Activated CD4-positive, alpha-beta T cell treated with anti-CD3 and anti-CD28 coated beads, Interleukin-2, amount 50 U/mL, for 16 hours (primary cell): ENCODE measurements at regions not wholly inside any gene's neighbourhood (a gene's known extent, or its start where the extent isn't known, plus 50 kb on each side); places are given as distances from the start of the nearest gene placed in this dataset.
"Not testable (repeated sequence)": the region's sequence is repeated elsewhere in the genome, so short reads cannot be mapped to it uniquely, and the experiment has no call there.

ENCODE experiments used
- DNase-seq: peaks from one replicate; pipeline ENCODE4 v3.0.0-alpha.2; 2020

- DNase-seq: no peak
These were observed 56.1 kb downstream of the CAPZA3 start for GRCh38 chr12:18794000-18794399.

DNA sequence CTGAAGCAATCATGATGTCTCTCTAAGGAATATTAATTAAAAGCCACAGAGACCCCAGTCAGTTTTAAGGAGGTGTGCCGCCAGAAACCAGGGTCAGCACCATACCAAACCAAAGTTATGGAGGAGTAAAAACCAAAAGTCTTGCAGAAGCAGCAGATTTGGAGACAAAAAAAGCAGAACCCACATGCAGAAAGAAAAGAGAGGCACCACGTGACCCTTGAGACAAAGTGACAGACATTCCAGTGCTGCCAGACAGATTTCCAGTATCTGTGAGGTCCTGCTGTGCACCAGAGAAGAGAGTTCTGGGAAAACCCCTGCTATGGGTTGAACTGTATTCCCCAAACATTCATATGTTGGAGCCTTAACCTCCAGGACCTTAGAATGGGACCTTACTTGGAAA lies 59.7 kb downstream of the CAPZA3 start:
- DNase-seq: no peak

DNA sequence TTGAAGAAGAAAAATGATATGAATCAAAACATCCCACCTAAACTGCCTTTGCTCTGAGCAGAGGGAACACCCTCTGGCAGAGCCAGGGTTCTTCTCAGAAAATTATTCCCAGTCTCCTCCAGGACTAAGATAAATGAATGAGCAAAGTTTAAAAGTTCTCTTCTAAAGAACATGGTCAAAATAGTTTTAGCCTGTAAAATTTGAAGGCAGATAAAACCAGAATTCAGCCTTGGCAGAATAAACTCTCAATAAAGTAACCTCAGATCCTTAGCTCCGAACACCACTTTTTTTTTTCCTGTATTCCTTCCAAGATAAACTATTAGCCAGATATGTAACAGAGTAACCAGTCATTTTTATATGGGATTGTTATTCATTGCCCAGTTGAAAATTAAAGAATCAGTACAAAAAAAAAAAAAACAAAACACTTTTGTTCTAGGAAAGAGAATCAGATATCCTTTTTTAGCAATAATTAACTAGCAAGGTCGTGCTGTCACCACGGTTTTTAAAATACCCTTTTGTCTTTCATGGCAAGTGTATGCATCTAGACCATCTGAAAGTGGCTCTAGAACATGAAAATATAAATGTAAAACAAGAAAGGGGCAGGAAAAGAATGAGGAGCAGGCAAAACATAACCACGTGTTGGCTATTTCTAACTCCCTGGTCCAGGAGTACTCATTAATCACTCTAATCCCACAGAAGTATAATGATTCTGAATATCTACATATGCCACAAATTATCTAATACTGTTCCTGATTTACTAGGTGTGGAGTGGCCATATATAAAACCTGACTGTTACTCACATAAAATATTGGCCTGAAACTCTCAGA lies 60.8 kb downstream of the CAPZA3 start:
- DNase-seq: no peak

GRCh38 chr12:18799561-18799960 lies 61.6 kb downstream of the CAPZA3 start:
- no peak for DNase-seq

DNA sequence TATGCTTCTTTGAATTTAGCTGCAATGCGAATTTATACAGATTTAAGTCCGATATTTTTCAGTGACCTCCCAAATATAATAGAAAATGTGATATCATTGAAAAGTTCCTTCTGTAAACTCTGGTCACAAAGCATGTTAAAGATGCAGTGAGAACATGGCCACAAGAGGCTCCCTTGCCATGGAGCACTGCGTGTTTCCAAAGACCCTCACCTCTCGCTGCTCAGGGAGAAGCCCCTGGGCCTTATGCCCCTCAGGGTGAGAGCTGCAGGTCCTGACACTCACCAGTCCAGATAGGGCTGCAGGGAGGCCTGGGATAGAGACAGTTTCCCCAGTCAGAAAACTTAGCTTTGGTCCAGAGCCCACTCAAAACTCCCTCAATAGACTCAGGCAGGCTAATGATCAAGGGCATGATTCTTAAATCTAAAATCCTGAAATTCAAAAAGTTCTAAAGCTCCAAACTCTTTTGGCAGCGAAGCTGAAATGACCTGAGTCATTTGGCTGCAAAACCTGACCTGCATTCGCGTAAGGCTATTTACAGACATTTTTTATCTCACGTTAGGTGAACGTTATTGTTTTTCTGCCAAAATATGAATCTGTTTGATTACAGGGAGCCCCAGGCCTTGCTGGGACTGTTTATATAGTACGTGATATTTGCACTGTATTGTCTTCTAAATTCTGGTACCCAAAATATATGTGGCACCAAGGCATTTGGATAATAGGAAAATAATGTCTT lies 67.8 kb downstream of the CAPZA3 start:
- DNase-seq: no peak

GRCh38 chr12:18807714-18808113 lies 69.8 kb downstream of the CAPZA3 start:
- DNase-seq: no peak

DNA sequence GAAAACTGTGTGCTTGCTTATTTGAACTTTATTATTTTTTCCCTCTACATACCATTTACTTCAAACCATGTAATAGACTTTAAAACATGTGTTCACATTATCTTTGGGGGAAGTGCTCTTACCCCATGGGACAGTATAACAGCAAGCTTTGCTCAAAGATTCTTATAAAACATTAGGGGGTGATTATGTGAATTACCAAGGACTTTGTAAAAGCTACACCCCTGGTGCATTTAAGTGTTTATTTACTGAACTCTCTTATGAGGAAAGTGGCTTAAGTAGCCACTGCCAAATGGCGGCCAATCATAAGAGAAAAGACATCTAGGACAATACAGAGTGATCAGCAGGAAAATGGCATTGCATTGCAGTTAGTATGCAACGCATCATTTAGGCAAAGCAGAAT lies 70.3 kb downstream of the CAPZA3 start:
- no peak for DNase-seq

- DNase-seq: no peak
These were observed 72.8 kb downstream of the CAPZA3 start for GRCh38 chr12:18810537-18811253.

DNA sequence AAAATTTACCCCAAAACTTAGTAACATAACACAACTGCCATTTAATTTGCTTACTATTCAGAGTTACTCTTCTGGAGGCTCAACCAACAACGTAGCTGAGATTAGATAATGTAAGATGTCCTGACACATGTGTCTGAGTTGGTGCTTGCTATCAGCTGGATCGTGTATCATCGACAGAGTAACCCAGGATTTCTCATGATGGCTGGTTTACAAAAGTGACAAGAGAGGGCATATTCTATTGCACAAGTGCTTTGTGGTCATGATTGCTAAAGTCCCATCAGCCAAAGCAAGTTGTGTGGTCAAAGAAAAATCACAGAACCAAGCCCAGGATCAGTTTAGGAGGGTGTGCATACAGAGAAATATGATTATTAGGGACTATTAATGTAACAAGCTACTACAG lies 73.4 kb downstream of the CAPZA3 start:
- DNase-seq: no peak

GRCh38 chr12:18813753-18814152 lies 75.8 kb downstream of the CAPZA3 start:
- no peak for DNase-seq

DNA sequence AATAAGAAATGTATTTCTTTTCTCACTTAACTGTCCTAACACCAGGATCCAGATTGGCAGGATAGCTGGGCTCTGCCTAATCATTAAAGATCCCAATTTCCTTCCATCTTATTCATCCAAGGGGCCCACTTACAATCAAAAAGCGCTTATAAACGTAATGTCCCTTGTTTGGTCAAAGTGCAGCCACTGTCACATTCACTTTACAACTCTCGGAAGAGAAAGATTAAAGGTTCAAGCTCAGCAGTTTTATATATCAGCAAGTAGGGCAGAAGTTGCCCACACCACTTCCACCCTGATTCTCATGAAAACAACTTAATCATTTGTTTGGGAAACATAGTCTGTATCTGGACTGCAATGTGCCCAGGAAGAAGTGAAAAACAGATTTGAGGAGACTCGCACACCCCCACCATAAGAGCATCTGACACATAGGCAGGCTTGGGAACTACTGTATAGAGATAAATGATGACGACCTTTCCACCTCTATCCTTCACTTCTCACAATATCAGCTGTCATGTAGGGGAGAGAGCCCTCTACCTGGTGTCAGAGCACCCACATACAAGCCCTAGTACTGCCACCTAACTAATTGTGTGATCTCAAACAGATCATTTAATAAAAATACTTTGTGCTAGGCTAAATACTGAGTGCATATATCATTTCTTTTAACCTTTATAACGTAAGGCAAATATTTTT lies 80.8 kb downstream of the CAPZA3 start:
- no peak for DNase-seq

- no peak for DNase-seq
These were observed 81.6 kb downstream of the CAPZA3 start for GRCh38 chr12:18819484-18819883.

DNA sequence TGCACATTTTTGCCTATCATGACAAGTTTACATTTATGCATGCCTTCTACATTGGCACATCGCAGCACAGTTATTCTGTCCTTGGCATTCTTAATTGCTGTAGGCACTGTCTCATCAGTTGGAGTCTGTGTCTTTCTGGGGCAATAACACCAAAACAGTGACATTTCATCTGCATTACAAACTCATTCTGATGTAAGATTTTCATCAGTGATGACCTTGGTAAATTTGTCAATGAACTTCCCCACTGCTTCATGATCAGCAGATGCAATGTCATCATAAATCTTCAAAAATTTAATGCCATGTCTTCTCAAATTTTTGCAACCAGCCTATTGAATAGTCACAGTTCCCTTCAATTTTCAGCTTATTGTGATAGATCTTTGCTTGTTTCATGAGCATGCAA lies 85.5 kb downstream of the CAPZA3 start:
- no peak for DNase-seq

- no peak for DNase-seq
These were observed 86.4 kb downstream of the CAPZA3 start for GRCh38 chr12:18824287-18824686.

DNA sequence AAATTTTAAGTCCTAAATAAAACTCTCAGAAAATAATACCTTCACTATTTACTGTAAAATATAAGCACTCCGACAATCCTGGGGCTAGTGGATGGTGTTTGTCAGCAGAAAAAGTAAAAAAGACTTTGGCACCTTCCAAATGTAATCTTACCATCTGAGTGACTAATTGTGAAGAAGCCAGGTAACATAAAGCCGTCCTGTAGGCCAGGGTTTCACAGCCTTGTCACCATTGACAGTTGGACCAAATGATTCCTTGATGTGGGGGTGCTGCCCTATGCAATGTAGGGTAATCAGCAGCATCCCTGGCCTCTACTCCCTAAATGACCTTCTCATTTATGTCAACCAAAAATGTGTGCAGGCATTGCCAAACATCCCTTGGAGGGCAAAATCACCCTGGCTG lies 87.2 kb downstream of the CAPZA3 start:
- DNase-seq: no peak

DNA sequence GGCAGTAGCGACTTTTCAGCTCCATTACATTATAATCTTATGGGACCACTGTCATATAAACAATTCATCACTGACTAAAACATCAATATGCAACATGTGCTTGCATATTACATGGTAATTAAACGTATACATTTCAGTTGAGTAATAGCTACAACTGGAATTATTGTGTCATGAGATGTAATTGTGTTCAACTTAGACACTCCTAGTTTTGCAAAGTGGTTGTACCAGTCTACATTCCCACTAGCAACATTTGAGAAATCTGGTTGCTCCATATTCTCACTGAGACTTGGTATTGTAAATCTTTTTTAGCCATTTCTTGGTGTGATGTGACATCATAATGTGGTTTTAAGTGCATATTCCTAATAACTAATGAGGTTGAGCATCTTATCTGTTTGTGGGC lies 90.0 kb downstream of the CAPZA3 start:
- no peak for DNase-seq

DNA sequence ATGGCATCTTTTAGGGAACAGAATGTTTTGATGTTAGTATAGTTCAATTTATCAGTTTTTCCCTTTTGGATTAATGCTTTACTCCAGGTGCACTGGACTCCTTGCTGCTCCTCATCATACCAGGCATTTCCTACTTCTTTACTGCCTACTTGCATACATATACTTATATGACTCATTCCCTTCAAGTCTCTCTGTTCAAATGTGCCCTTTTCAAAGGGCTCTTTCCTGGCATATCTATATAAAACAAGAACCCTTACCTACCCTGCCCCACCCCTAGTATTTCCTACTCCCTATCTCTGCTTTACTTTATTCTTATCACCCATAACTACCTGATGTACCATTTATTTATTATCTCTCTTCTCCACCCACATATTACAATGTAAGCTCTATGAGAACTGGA lies 90.6 kb downstream of the CAPZA3 start:
- no peak for DNase-seq

GRCh38 chr12:18828987-18829386 lies 91.1 kb downstream of the CAPZA3 start:
- DNase-seq: no peak

DNA sequence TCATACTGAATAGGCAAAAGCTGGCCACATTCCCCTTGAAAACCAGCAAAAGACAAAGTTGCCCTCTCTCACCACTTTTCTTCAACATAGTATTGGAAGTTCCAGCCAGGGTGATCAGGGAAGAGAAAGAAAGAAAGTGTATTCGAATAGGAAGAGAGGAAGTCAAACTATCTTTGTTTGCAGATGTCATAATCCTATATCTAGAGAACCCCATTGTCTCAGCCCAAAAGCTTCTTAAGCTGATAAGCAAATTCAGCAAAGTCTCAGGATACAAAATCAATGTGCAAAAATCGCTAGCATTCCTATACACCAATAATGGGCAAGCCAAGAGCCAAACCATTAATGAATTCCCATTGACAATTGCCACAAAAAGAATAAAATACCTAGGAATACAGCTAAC lies 95.0 kb downstream of the CAPZA3 start:
- not testable (repeated sequence) for DNase-seq

DNA sequence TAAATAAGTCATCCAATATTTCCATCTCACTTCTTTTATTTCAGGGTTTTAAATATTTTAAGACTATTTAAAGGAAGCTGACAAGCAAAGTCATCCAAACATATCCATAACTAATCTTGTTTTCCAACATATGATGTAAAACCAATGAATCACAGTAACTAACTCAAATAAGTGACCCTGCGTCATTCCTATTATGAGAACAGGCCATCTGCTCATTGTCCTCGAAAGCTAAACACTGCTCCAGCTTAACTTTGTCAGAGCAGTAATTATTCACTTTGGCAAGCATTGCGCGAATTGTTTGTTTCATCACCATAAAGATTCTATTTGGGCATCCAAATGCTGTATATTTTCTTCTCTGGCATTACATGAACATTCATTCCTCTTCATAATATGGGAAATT lies 99.1 kb downstream of the CAPZA3 start:
- DNase-seq: no peak

DNA sequence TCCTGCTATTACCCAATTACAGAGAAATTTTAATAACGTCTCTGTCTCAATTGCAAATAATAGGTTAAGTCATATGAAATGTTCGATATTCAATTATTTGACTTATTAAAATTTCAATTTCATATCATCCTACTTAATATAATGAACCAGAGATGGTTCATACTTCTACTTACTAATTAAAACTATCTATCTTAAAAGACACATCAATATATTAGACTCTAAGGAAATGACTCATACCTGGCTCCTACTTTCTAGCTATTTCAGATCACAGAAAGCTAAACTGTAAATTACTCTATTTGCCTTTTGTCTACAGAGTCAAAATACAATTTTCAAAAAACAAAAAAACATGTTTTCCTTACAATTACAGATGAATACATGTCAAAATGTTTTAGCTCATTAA lies 99.6 kb downstream of the CAPZA3 start:
- no peak for DNase-seq

GRCh38 chr12:18840997-18841396 lies 103.1 kb downstream of the CAPZA3 start:
- DNase-seq: not testable (repeated sequence)

DNA sequence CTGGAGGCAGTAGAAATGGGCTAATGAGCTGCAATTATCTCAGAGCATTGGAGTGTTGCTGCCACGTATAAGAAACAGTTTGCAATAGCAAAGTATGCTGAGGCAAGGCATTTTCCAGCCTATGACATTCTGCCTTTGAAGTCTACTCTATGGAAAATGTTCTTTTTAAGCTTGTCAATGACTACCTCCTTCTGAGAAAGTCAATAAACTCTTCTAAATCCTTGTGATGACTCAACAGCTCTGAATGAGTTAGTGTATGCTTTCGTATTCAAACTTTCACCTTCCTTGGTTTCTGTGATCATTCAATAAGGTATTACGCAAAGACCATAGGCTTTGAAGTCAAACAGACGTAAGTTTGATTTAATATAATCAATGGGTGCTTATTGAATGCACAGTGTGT lies 111.2 kb downstream of the CAPZA3 start:
- DNase-seq: no peak
